Testis (tissue), 2 donors: ENCODE measurements at regions not wholly inside any gene's neighbourhood (a gene's known extent, or its start where the extent isn't known, plus 50 kb on each side); places are given as distances from the start of the nearest gene placed in this dataset.

Source experiments
- DNase-seq: peaks from one replicate; pipeline ENCODE4 v3.0.0-alpha.2; 2019
- H3K27ac ChIP-seq, 2 donors: fragments of 200-600 bp; sonication (generic); one replicate each; pipeline ENCODE4 v1.5.1; 2019
- H3K27me3 ChIP-seq: fragments of 200-600 bp; sonication (generic); one replicate; pipeline ENCODE4 v1.5.1; 2019
- H3K36me3 ChIP-seq: fragments of 200-600 bp; sonication (generic); one replicate; pipeline ENCODE4 v1.5.1; 2017; ENCODE audit warnings: low read depth; ENCODE audit errors: missing control alignments
- H3K4me1 ChIP-seq: fragments of 200-600 bp; sonication (generic); one replicate; pipeline ENCODE4 v1.5.1; 2019
- H3K4me3 ChIP-seq, 2 donors: fragments of 200-600 bp; sonication (generic); one replicate each; pipeline ENCODE4 v1.5.1; 2017 to 2019
- H3K9me3 ChIP-seq: fragments of 200-600 bp; sonication (generic); one replicate; pipeline ENCODE4 v1.5.1; 2017
- CTCF ChIP-seq, 3 experiments: fragments of 450-650 bp in 2 of 3; fragments of 200-600 bp in 1 of 3; sonication (generic) in 1 of 3; IDR thresholded peaks; one replicate each; pipeline ENCODE4 v1.5.1; 2016 to 2019; ENCODE audit warnings: antibody characterized with exemption in 3 of 3, mild to moderate bottlenecking in 2 of 3, moderate library complexity in 1 of 3
- POLR2A ChIP-seq: fragments of 450-650 bp; IDR thresholded peaks from one replicate; pipeline ENCODE4 v1.6.1; 2017; ENCODE audit warnings: antibody characterized with exemption, mild to moderate bottlenecking, moderate library complexity
- WGBS, 2 donors: methylation state at CpG; one replicate each; pipeline ENCODE4 v1.1.5; 2018; 5-methylcytosine and 5-hydroxymethylcytosine counted together
- intact Hi-C: fragments of 100-400 bp; cut with DNase I; formaldehyde crosslinking; loops from one replicate; pipeline ENCODE4 v1.15.1; 2023; ENCODE audit warnings: low total_unique reads

GRCh38 chr12:13377698-13378097, 181.2 kb downstream of the EMP1 start:
- H3K27me3 ChIP-seq = no peaks in the 10 kb centered on the region
- no peak overlapping the region for H3K27ac ChIP-seq
- no peak overlapping the region for H3K4me3 ChIP-seq
- H3K36me3 ChIP-seq = no peaks in the 10 kb centered on the region
- WGBS, 2 donors = 70 to 90% methylated on average over 1 of the region's 1 CpG
- intact Hi-C loops = no loop called here
- no peaks in the 10 kb centered on the region for H3K4me1 ChIP-seq
- DNase-seq = no peak
- H3K9me3 ChIP-seq = no peaks in the 10 kb centered on the region
- TF ChIP-seq CTCF (IDR thresholded peaks at IDR 0.05) (no peak), POLR2A (no peak)

- no peak overlapping the region for H3K4me3 ChIP-seq
- WGBS, 2 donors = 84 to 92% methylated on average over 7 of the region's 7 CpGs
- no peaks in the 10 kb centered on the region for H3K27me3 ChIP-seq
- no peaks in the 10 kb centered on the region for H3K9me3 ChIP-seq
- intact Hi-C loops = no loop called here
- no peak overlapping the region for H3K27ac ChIP-seq
- no peaks in the 10 kb centered on the region for H3K4me1 ChIP-seq
- no peak for DNase-seq
- no peaks in the 10 kb centered on the region for H3K36me3 ChIP-seq
- TF ChIP-seq POLR2A (no peak), CTCF (IDR thresholded peaks at IDR 0.05) (no peak)
Observed at GRCh38 chr12:13376610-13377373, 180.3 kb downstream of the EMP1 start.

GRCh38 chr12:13375583-13376345, 179.2 kb downstream of the EMP1 start:
- Histone ChIP-seq H3K4me1 (no peaks in the 10 kb centered on the region), H3K27ac (no peak overlapping the region), H3K36me3 (no peaks in the 10 kb centered on the region), H3K27me3 (no peaks in the 10 kb centered on the region), H3K4me3 (no peak overlapping the region), H3K9me3 (no peaks in the 10 kb centered on the region)
- DNase-seq = no peak
- no peak for TF ChIP-seq CTCF (IDR thresholded peaks at IDR 0.05)
- TF ChIP-seq POLR2A = no peak
- intact Hi-C loops = no loop called here
- WGBS, 2 donors = 68 to 82% methylated on average over 2 of the region's 2 CpGs

GRCh38 chr12:13374793-13375192, 178.3 kb downstream of the EMP1 start:
- Histone ChIP-seq H3K9me3 (no peaks in the 10 kb centered on the region), H3K4me1 (no peaks in the 10 kb centered on the region), H3K27me3 (no peaks in the 10 kb centered on the region), H3K27ac (no peak overlapping the region), H3K4me3 (no peak overlapping the region), H3K36me3 (no peaks in the 10 kb centered on the region)
- TF ChIP-seq POLR2A (no peak), CTCF (IDR thresholded peaks at IDR 0.05) (no peak)
- DNase-seq = no peak
- WGBS, 2 donors = 73 to 80% methylated on average over 5 of the region's 5 CpGs
- intact Hi-C loops = no loop called here
